HG03354 (cell line): ENCODE measurements at regions not wholly inside any gene's neighbourhood (a gene's known extent, or its start where the extent isn't known, plus 50 kb on each side); places are given as distances from the start of the nearest gene placed in this dataset.
"Not testable (repeated sequence)": the region's sequence is repeated elsewhere in the genome, so short reads cannot be mapped to it uniquely, and the experiment has no call there.

ENCODE experiments used
- ATAC-seq: cut with Tn5 transposase; IDR thresholded peaks from one replicate; pipeline ENCODE4 v1.9.1; 2021; ENCODE audit warnings: mild to moderate bottlenecking; ENCODE audit not compliant: unreplicated experiment, poor library complexity, severe bottlenecking

DNA sequence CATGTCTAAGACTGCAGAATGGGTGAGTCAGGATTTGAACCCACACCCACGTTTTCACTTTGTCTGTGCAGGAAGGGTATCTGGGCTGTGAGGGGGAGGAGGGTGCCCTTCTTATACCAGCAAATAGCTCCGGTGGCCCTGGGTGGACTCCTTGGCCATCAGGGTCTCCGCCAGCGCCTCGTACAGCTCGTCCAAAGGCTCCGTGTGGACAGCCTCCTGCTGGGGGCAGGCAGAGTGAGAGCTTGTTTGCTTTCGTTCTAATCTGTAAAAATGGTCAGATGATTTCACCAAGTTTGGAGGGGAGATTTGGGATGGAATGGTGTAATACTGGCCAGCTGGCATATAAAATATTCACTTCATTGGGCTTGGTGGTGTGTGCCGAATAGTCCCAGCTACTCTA is 111.7 kb upstream of the CCZ1B start:
- ATAC-seq: not testable (repeated sequence)

DNA sequence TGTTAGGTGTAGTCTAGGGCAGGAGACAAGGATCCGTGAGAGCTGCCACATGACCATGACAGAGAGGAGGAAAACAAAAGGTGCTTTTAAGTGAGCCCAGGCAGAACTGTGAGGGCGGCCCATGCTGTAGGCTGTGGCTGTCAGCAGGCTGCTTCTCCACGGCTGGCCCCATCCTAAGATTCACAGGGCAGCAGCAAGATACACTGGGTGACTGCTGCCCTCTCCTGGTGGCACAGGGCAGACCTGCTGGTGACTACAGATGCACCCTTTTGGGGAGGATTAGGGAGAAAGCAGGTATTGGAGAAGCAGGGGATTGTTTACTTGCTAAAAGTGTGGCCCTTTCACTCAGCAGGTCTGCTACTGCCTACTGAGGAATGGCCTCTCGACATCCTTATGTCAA is 112.2 kb upstream of the CCZ1B start:
- ATAC-seq: not testable (repeated sequence)

DNA sequence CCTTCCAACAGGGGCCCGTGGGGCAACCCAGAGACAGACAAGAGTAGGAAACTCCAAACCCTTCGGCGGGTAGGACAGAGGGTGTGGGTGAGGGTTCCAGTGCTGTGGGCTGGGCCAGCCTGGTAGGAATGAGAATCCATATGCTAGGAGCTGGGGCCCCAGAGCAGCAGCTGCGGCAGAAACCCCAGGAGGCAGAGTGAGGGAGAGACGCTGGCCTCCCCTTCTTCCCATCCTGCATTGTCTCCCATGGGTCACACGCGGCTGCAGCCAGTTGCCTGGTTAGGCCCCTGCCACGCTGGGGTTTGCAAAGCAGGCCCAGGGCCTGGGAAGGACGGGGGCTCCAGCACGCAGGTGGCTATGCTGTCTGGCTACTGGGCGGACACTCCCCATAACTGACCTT is 113.1 kb upstream of the CCZ1B start:
- ATAC-seq: not testable (repeated sequence)

DNA sequence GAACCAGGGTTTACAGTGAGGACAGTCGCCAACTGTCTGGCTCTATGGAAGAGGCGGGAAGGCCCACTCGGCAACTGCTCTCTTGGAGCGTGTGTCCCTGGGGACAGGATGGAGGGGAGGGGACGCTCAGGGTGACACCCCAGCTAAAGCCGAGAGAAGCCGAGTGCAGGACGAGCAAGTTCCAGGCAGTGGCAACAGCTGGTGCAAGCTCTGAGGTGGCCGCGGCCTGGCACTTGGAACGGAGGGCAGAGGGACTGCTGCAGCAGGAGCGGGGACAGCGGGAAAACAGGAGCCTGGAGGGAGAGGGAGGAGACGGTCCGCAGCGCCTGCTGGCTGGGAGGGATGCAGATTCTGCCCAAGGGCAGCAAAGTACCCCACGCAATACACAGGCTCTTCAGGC is 113.8 kb upstream of the CCZ1B start:
- not testable (repeated sequence) for ATAC-seq

DNA sequence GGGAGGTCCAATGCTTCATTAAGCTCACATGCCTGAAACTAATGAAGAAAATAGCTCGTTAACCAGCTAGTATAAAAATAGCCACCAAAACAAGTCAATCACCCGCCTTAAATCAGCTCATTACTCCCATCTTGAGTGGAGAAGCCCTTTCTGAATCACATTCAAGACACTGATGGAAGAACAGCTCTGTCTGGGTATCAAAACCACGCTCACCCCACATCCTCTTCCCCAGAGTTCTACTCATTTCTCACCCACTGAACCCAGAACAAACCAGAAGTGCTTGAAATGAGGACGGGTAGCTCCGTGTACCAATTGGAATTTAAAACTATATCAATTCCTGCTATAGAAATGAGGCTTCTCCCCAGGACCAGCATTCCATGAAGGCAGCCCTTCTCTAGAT is 120.8 kb upstream of the CCZ1B start:
- not testable (repeated sequence) for ATAC-seq

GRCh38 chr7:6950231-6950630 is 124.2 kb upstream of the CCZ1B start:
- ATAC-seq: not testable (repeated sequence)

GRCh38 chr7:6951553-6951952 is 125.5 kb upstream of the CCZ1B start:
- not testable (repeated sequence) for ATAC-seq

DNA sequence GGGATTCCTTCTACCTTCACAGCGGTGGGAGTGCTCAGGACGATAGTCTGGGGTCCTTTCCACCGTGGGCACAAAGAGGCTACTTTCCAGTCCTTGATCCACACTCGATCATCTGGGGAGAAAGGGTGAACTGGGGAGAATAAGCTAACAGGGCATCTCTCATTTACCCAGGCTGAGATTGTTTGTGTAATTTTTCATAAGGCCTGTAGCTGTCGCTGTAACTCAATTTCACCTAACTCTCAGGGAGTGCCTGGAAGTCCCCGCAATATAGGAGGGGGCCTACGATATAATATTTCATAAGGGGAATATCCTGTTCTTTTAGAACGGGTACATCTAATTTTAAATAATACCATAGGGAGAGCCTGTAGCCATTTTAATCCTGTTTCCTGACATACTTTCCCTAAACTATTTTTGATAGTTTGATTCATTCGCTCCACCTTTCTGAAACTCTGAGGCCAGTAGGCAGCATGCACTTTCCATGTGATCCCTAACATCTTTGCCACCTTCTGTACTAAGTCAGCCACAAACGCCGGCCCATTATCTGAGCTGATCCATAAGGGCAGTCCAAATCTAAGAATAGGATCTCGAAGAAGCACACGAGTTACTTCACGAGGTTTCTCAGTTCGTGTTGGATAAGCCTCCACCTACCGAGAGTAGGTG is 127.2 kb upstream of the CCZ1B start:
- not testable (repeated sequence) for ATAC-seq

GRCh38 chr7:6953798-6954181 is 127.7 kb upstream of the CCZ1B start:
- ATAC-seq: not testable (repeated sequence)

- ATAC-seq: not testable (repeated sequence)
These were observed 129.3 kb upstream of the CCZ1B start for GRCh38 chr7:6955385-6955784.

DNA sequence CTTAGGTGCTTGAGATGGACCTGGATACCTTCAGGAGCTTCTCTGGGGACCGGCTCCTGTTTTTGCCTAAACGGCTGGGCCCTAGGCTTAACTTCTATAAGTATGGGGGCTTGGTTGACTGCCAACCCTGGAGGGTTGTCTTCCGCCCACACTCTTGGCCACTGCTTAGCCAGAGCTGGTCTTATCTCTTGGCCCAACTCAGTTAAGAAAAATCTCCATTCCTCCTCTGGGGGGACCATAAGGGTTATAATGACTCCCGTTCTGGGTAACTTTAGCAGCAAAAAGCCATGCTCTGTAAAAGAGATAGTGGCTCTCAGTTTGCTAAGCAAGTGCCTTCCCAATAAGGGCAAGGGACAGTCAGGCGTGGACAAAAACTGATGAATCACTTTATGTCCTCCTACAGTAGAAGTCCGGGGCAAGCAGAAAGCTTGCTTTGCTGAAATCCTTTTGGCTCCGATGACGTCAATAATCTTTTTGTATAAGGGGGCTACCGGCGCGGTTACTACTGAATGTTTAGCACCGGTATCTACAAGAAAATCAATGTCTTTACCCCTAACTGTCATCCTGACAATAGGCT is 130.0 kb upstream of the CCZ1B start:
- ATAC-seq: not testable (repeated sequence)

DNA sequence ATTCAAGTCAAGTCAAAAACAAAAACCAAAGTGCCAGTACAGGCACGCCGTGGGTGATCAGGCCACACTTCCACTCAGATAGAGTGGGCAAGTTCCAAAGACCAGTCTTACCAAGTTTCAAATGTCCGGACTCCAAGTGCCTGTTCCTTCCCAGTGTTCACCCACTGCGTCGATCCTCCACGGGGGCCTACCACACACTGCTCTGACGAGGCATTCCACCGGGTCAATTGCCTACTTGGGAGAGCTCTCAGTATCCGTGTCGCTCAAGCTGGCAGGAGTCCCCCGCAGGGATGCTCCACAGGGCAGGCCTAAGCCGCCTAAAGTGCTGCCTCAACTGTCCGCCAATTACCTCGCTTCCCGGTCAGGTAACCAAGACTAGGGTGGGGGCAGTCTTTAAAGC is 132.3 kb upstream of the CCZ1B start:
- ATAC-seq: not testable (repeated sequence)

- ATAC-seq: not testable (repeated sequence)
These were observed 133.9 kb upstream of the CCZ1B start for GRCh38 chr7:6959942-6960341.

GRCh38 chr7:6962871-6963270 is 136.8 kb upstream of the CCZ1B start:
- ATAC-seq: not testable (repeated sequence)

DNA sequence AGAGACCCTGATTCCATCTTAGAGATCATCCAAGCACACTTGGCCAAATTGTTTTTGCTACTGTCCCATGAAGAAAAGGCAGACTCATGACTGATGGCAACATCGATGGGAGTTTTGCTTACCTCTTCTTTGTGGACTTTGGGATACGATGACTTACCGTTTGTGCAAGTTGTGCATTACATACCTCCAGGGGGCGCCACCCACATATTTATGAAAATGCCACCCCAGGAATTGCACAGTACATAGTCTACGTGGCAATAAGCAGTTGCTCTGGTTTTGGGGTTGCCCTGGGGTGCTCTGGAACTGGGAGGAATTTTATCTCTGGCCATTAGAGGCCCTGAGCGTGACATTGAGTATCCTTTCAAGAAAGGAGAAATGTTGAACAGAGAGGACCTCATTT is 139.0 kb upstream of the CCZ1B start:
- not testable (repeated sequence) for ATAC-seq

GRCh38 chr7:6970180-6970579 is 144.1 kb upstream of the CCZ1B start:
- not testable (repeated sequence) for ATAC-seq

DNA sequence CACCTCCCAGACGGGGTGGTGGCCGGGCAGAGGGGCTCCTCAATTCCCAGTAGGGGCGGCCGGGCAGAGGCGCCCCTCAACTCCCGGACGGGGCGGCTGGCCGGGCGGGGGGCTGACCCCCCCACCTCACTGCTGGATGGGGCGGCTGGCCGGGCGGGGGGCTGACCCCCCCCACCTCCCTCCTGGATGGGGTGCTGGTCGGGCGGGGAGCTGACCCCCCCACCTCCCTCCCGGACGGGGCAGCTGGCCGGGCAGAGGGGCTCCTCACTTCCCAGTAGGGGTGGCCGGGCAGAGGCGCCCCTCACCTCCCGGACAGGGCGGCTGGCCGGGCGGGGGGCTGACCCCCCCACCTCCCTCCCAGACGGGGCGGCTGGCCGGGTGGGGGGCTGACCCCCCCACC is 148.8 kb upstream of the CCZ1B start:
- not testable (repeated sequence) for ATAC-seq

DNA sequence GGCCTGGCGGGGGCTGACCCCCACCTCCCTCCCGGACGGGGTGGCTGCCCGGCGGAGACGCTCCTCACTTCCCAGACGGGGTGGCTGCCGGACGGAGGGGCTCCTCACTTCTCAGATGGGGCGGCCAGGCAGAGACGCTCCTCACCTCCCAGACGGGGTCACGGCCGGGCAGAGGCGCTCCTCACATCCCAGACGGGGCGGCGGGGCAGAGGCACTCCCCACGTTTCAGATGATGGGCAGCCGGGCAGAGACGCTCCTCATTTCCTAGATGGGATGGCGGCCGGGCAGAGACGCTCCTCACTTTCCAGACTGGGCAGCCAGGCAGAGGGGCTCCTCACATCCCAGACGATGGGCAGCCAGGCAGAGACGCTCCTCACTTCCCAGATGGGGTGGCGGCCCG is 149.3 kb upstream of the CCZ1B start:
- not testable (repeated sequence) for ATAC-seq

DNA sequence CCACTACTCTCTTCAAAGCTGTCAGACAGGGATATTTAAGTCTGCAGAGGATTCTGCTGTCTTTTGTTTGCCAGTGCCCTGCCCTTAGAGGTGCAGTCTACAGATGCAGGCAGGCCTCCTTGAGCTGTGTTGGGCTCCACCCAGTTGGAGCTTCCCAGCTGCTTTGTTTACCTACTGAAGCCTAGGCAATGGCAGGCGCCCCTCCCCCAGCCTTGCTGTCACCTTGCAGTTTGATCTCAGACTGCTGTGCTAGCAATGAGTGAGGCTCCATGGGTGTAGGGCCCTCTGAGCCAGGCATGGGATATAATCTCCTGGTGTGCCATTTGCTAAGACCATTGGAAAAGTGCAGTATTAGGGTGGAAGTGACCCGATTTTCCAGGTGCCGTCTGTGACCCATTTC is 151.3 kb upstream of the CCZ1B start:
- not testable (repeated sequence) for ATAC-seq

DNA sequence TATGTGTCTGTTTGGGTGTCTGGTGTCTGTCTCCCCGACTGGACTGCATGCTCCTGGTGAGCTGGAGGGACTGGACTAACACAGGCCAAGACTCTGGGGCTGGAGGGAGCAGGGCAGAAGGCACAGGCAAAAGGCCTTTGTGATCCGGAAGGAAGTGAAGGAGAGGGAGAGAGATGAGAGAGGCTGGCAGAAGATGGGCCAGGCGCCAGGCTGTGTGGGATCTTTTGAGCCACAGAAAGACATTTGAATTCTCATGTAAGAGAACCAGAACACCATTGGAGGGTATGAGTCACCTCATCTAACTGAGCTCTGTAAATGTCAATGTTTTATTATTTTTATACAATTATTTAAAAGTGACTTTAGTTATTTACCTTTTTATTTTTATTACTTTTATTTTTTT is 152.3 kb upstream of the CCZ1B start:
- not testable (repeated sequence) for ATAC-seq

DNA sequence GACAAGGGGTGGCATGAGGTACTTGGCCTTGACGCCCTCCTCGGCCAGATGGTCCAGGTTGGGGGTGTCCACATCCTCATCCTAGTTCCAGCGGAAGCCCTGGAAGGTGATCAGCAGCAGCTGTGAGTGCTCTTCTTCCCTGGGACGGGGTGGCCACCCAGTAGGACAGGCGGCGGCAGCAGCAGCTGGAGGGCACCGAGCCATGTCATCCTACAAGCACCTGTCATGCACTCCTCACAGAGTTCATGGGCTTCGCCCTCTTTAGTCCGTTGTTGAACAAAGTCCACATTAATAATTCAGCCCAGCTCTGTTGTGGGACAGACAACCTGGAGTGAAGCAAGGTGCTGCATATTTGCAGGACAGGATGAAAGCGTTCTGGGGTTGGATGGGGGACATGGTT is 153.4 kb upstream of the CCZ1B start:
- not testable (repeated sequence) for ATAC-seq

GRCh38 chr7:6982375-6982774 is 156.3 kb upstream of the CCZ1B start:
- not testable (repeated sequence) for ATAC-seq
